C4-2B (cell line): ENCODE measurements at regions not wholly inside any gene's neighbourhood (a gene's known extent, or its start where the extent isn't known, plus 50 kb on each side); places are given as distances from the start of the nearest gene placed in this dataset.

Experiments used
- H3K27ac ChIP-seq: fragments of 450-650 bp; 2 replicates; pipeline ENCODE4 v1.5.1; 2017
- CTCF ChIP-seq: fragments of 450-650 bp; conservative IDR thresholded peaks from 2 replicates; pipeline ENCODE4 v1.5.1; 2017; ENCODE audit warnings: mild to moderate bottlenecking
- ZFX ChIP-seq: fragments of 450-650 bp; IDR thresholded peaks from 2 replicates; pipeline ENCODE4 v1.6.1; 2017

- H3K27ac ChIP-seq = no peak overlapping the region
- TF ChIP-seq CTCF (no peak), ZFX (no peak)
Measured at GRCh38 chr6:147740916-147741315, 232.4 kb downstream of the SAMD5 start.

GRCh38 chr6:147741389-147741788, 232.9 kb downstream of the SAMD5 start:
- H3K27ac ChIP-seq = no peak overlapping the region
- TF ChIP-seq ZFX (no peak), CTCF (no peak)

GRCh38 chr6:147742440-147742839, 233.9 kb downstream of the SAMD5 start:
- no peak overlapping the region for H3K27ac ChIP-seq
- TF ChIP-seq CTCF (no peak; the same call in 1 of the 2 replicates), ZFX (no peak)

GRCh38 chr6:147744012-147744411, 235.5 kb downstream of the SAMD5 start:
- no peak overlapping the region for H3K27ac ChIP-seq
- TF ChIP-seq CTCF (no peak), ZFX (no peak)

- TF ChIP-seq ZFX = no peak
- TF ChIP-seq CTCF = no peak
- H3K27ac ChIP-seq = no peak overlapping the region
Measured at GRCh38 chr6:147749331-147749730, 240.8 kb downstream of the SAMD5 start.

GRCh38 chr6:147750413-147750812, 241.9 kb downstream of the SAMD5 start:
- H3K27ac ChIP-seq = no peak overlapping the region
- no peak for TF ChIP-seq CTCF

- no peak for TF ChIP-seq CTCF
- no peak for TF ChIP-seq ZFX
- H3K27ac ChIP-seq = no peak overlapping the region
Measured at GRCh38 chr6:147751232-147751631, 242.7 kb downstream of the SAMD5 start.
